ENCODE measurements at regions not wholly inside any gene's neighbourhood (a gene's known extent, or its start where the extent isn't known, plus 50 kb on each side); places are given as distances from the start of the nearest gene placed in this dataset.

- no peak for TF ChIP-seq POLR2AphosphoS5 (IDR thresholded peaks at IDR 0.05)
- TF ChIP-seq CTCF (IDR thresholded peaks at IDR 0.05 in 8 of 11, conservative IDR thresholded peaks at IDR 0.05 in 3 of 11) = no peak
- TF ChIP-seq POLR2A (IDR thresholded peaks at IDR 0.05) = no peak
- Histone ChIP-seq H3K36me3 (no peaks in the 10 kb centered on the region), H3K27ac (no peak overlapping the region), H3K27me3 (replicated peaks in 1 of 7) (no peaks in the 10 kb centered on the region), H3K4me1 (no peaks in the 10 kb centered on the region), H3K4me3 (no peak overlapping the region), H3K9me3 (peaks cover 0 to 29% (median 3%) of the 10 kb centered on the region in 8 donors)
- DNase-seq = no peak
- WGBS, 5 donors = 86 to 96% (median 92%) methylated on average over 4 of the region's 4 CpGs
- intact Hi-C loops (cut with DNase I; ENCODE audit: low total_unique reads) = no loop called here
Measured at GRCh38 chr6:23591761-23592160, 534.3 kb upstream of the NRSN1 start.

- intact Hi-C loops (cut with DNase I; ENCODE audit: low total_unique reads) = no loop called here
- Histone ChIP-seq H3K27ac (no peak overlapping the region), H3K9me3 (peaks cover 0 to 36% (median 10%) of the 10 kb centered on the region in 8 donors), H3K4me1 (no peaks in the 10 kb centered on the region), H3K4me3 (no peak overlapping the region), H3K27me3 (replicated peaks in 1 of 7) (no peaks in the 10 kb centered on the region), H3K36me3 (no peaks in the 10 kb centered on the region)
- TF ChIP-seq CTCF (IDR thresholded peaks at IDR 0.05 in 8 of 11, conservative IDR thresholded peaks at IDR 0.05 in 3 of 11) (no peak), POLR2A (IDR thresholded peaks at IDR 0.05) (no peak), POLR2AphosphoS5 (IDR thresholded peaks at IDR 0.05) (no peak)
- no peak for DNase-seq
Measured at GRCh38 chr6:23600118-23600517, 525.9 kb upstream of the NRSN1 start.

- WGBS, 5 donors = 66 to 85% (median 80%) methylated on average over 1 of the region's 1 CpG
- intact Hi-C loops (cut with DNase I; ENCODE audit: low total_unique reads) = no loop called here
- Histone ChIP-seq H3K9me3 (peaks cover 0 to 35% (median 16%) of the 10 kb centered on the region in 8 donors), H3K27me3 (replicated peaks in 1 of 7) (no peaks in the 10 kb centered on the region), H3K4me1 (no peaks in the 10 kb centered on the region), H3K4me3 (no peak overlapping the region), H3K27ac (no peak overlapping the region), H3K36me3 (no peaks in the 10 kb centered on the region)
- no peak for DNase-seq
- TF ChIP-seq POLR2AphosphoS5 (IDR thresholded peaks at IDR 0.05) (no peak), CTCF (IDR thresholded peaks at IDR 0.05 in 8 of 11, conservative IDR thresholded peaks at IDR 0.05 in 3 of 11) (no peak), POLR2A (IDR thresholded peaks at IDR 0.05) (no peak)
Measured at GRCh38 chr6:23601811-23602345, 524.1 kb upstream of the NRSN1 start.

- Histone ChIP-seq H3K27me3 (replicated peaks in 1 of 7) (no peaks in the 10 kb centered on the region), H3K4me1 (no peaks in the 10 kb centered on the region), H3K4me3 (no peak overlapping the region), H3K27ac (no peak overlapping the region), H3K9me3 (peaks cover 0 to 27% (median 10%) of the 10 kb centered on the region in 8 donors), H3K36me3 (no peaks in the 10 kb centered on the region)
- WGBS, 5 donors = 76 to 91% (median 83%) methylated on average over 5 of the region's 5 CpGs
- no peak for DNase-seq
- TF ChIP-seq POLR2A (IDR thresholded peaks at IDR 0.05) (no peak), CTCF (IDR thresholded peaks at IDR 0.05 in 8 of 11, conservative IDR thresholded peaks at IDR 0.05 in 3 of 11) (no peak), POLR2AphosphoS5 (IDR thresholded peaks at IDR 0.05) (no peak)
- intact Hi-C loops (cut with DNase I; ENCODE audit: low total_unique reads) = no loop called here
Measured at GRCh38 chr6:23608931-23609435, 517.0 kb upstream of the NRSN1 start.
